MM.1S (cell line): ENCODE measurements at regions not wholly inside any gene's neighbourhood (a gene's known extent, or its start where the extent isn't known, plus 50 kb on each side); places are given as distances from the start of the nearest gene placed in this dataset.

Experiments used
- CTCF ChIP-seq: fragments of 300-600 bp; sonication (generic); IDR thresholded peaks from 2 replicates; pipeline ENCODE4 v1.5.1; 2016; ENCODE audit warnings: antibody characterized with exemption, low read length, mixed read lengths
- EZH2 ChIP-seq: fragments of 300-600 bp; sonication (generic); optimal IDR thresholded peaks from 2 replicates; pipeline ENCODE3; 2017; ENCODE audit warnings: low read depth, mild to moderate bottlenecking, antibody characterized with exemption, low read length, mixed read lengths

- TF ChIP-seq CTCF (no peak), EZH2 (no peak)
Measured at GRCh38 chr3:40598338-40598737, 73.6 kb downstream of the ZNF621 start.
